Body of pancreas (tissue), 4 donors: ENCODE measurements at regions not wholly inside any gene's neighbourhood (a gene's known extent, or its start where the extent isn't known, plus 50 kb on each side); places are given as distances from the start of the nearest gene placed in this dataset.

ENCODE experiments used
- POLR2A ChIP-seq, 3 donors: fragments of 450-650 bp; IDR thresholded peaks; one replicate each; pipeline ENCODE4 v1.6.1; 2016; ENCODE audit warnings: antibody characterized with exemption in 3 of 3, mild to moderate bottlenecking in 2 of 3
- TF ChIP-seq, protein P1 (sequence below), 7 experiments: fragments of 450-650 bp in 4 of 7; fragments of 200-600 bp in 3 of 7; sonication (generic) in 3 of 7; IDR thresholded peaks; one replicate each; pipeline ENCODE4 v1.5.1; 2016 to 2019; ENCODE audit warnings: antibody characterized with exemption in 7 of 7

DNA sequence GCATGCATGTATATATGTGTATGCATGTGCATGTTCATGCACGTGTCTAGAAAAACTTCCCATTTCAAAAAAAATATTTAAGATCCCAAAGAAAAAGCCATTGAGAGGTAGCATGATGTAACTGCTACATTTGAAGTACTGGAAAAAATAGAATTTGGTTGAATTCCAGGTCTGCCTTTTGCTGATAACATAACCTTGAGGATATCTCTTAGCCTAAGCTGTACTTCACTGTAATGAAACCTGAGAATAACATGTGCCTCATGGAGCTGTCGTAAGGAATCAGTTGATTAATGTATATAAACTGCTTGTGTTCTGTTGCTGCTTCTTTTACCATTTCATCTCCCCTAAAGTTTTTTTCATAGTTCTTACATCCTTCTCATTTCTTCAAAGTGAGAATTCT lies 351.8 kb downstream of the GRIA2 start:
- TF ChIP-seq, protein P1, sequence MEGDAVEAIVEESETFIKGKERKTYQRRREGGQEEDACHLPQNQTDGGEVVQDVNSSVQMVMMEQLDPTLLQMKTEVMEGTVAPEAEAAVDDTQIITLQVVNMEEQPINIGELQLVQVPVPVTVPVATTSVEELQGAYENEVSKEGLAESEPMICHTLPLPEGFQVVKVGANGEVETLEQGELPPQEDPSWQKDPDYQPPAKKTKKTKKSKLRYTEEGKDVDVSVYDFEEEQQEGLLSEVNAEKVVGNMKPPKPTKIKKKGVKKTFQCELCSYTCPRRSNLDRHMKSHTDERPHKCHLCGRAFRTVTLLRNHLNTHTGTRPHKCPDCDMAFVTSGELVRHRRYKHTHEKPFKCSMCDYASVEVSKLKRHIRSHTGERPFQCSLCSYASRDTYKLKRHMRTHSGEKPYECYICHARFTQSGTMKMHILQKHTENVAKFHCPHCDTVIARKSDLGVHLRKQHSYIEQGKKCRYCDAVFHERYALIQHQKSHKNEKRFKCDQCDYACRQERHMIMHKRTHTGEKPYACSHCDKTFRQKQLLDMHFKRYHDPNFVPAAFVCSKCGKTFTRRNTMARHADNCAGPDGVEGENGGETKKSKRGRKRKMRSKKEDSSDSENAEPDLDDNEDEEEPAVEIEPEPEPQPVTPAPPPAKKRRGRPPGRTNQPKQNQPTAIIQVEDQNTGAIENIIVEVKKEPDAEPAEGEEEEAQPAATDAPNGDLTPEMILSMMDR (IDR thresholded peaks at IDR 0.05) = no peak
- no peak for TF ChIP-seq POLR2A (IDR thresholded peaks at IDR 0.05)
